ENCODE measurements at regions not wholly inside any gene's neighbourhood (a gene's known extent, or its start where the extent isn't known, plus 50 kb on each side); places are given as distances from the start of the nearest gene placed in this dataset.

DNA sequence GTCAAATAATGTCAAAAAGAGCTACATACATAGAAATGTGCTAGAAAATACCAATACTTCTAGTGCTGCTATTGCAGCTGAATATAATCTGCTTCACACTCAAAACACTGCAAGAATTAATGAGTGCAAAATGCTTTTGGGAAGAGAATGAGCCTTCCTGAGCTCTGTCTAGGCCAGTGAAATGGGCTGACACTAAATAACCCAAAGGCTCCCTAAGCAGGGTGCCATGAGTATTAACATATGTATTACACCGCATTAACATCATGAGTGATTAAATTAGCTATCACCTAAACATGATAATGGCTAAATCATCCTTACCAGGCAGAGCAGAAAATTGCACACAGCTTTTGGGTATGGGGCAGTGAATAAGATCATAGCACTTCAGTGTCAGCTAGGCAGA, 806.3 kb upstream of the NECTIN3 start:
- TF ChIP-seq, protein P1, sequence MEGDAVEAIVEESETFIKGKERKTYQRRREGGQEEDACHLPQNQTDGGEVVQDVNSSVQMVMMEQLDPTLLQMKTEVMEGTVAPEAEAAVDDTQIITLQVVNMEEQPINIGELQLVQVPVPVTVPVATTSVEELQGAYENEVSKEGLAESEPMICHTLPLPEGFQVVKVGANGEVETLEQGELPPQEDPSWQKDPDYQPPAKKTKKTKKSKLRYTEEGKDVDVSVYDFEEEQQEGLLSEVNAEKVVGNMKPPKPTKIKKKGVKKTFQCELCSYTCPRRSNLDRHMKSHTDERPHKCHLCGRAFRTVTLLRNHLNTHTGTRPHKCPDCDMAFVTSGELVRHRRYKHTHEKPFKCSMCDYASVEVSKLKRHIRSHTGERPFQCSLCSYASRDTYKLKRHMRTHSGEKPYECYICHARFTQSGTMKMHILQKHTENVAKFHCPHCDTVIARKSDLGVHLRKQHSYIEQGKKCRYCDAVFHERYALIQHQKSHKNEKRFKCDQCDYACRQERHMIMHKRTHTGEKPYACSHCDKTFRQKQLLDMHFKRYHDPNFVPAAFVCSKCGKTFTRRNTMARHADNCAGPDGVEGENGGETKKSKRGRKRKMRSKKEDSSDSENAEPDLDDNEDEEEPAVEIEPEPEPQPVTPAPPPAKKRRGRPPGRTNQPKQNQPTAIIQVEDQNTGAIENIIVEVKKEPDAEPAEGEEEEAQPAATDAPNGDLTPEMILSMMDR (IDR thresholded peaks at IDR 0.05; ENCODE audit: insufficient read depth, low read length, severe bottlenecking): no peak

DNA sequence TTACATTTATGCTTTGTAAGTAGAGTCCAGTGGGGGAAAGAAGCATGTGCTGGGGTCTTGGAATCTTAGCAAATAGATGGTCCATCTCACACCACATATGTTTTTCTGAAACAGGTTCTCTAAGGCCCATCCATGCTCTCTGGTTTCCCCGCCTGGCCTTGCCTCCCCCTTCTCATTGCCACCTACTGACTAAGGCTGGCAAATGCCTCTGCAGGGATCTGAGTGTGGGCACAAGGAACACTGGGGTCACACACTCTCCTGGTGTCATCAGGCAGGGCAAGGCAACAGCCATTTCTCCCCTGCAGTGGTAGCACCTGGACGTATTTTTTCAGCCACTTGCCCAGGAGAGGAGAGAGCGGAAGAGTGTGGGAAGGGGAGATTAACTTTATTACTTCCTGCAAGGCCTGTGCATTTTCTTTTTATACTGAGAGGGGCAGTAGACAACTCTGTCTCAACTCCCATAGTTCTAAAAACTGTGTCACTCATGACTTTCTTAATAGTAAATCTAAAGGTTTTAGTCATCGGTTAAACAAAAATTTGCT, 804.2 kb upstream of the NECTIN3 start:
- TF ChIP-seq, protein P1 (IDR thresholded peaks at IDR 0.05; ENCODE audit: insufficient read depth, low read length, severe bottlenecking): no peak
- Histone ChIP-seq H3K36me3 (ENCODE audit: control insufficient read depth, insufficient read depth, low read length) (no peaks in the 10 kb centered on the region), H3K4me3 (ENCODE audit: low read depth, low read length) (no peak overlapping the region), H3K27me3 (ENCODE audit: control insufficient read depth, insufficient read depth, low read length) (no peaks in the 10 kb centered on the region)
- no peak for DNase-seq (ENCODE audit: low read depth)
- no peak for FAIRE-seq

More for the DNA sequence above, 806.3 kb upstream of the NECTIN3 start:
- H3K4me3 ChIP-seq (ENCODE audit: low read depth, low read length): no peak overlapping the region
- FAIRE-seq (no peak), DNase-seq (ENCODE audit: low read depth) (no peak)
- no peaks in the 10 kb centered on the region for H3K27me3 ChIP-seq (ENCODE audit: control insufficient read depth, insufficient read depth, low read length)
- no peaks in the 10 kb centered on the region for H3K36me3 ChIP-seq (ENCODE audit: control insufficient read depth, insufficient read depth, low read length)

DNA sequence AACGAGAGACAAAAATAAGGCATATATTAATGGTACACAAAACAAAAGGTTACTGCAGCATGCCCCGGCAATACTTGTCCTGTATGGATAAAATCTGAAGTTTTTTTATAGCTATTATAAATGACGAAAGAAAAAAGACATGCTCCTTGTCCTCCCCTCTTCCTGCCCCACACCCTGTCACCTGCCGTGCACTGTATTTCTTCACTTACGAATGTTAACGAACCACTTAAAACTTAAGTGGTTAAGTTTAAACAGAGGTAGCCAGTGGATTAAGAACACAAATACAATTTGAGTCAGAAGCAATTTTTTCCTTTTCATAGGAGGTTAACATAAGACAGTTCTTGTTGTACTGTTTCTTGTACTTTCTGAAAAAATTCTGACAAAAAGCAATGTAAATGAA, 799.1 kb upstream of the NECTIN3 start:
- DNase-seq (ENCODE audit: low read depth): no peak
- no peak for FAIRE-seq
- no peaks in the 10 kb centered on the region for H3K27me3 ChIP-seq (ENCODE audit: control insufficient read depth, insufficient read depth, low read length)
- TF ChIP-seq, protein P1 (IDR thresholded peaks at IDR 0.05; ENCODE audit: insufficient read depth, low read length, severe bottlenecking): no peak
- H3K4me3 ChIP-seq (ENCODE audit: low read depth, low read length): no peak overlapping the region
- H3K36me3 ChIP-seq (ENCODE audit: control insufficient read depth, insufficient read depth, low read length): no peaks in the 10 kb centered on the region

DNA sequence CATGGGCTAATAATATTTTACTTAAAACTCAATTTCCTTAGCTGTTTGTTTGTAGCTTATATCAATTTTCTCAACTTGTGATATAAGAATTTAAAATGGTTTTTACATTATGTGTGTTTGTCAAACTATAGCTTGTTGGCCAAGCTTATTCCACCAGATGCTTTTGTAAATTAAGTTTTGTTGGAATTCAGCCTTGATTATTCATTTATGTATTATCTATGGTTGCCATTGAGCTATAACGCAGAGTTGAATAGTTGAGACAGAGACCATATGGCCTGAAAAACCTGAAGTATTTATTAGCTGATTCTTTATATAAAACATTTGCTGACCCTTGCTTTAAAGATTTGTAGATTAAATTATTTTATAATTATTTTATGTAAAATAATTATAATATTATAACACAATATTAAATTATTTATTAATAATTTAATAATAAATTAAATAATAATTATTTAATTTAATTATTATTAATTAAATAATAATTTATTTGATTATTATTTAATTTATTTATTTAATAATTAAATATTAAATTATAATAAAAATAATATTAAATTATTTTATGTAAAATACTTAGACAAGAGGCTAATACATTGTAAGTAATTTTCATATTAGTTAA, 779.6 kb upstream of the NECTIN3 start:
- no peak for DNase-seq (ENCODE audit: low read depth)
- FAIRE-seq: no peak
- no peaks in the 10 kb centered on the region for H3K36me3 ChIP-seq (ENCODE audit: control insufficient read depth, insufficient read depth, low read length)
- H3K4me3 ChIP-seq (ENCODE audit: low read depth, low read length): no peak overlapping the region
- TF ChIP-seq, protein P1 (IDR thresholded peaks at IDR 0.05; ENCODE audit: insufficient read depth, low read length, severe bottlenecking): no peak
- no peaks in the 10 kb centered on the region for H3K27me3 ChIP-seq (ENCODE audit: control insufficient read depth, insufficient read depth, low read length)

DNA sequence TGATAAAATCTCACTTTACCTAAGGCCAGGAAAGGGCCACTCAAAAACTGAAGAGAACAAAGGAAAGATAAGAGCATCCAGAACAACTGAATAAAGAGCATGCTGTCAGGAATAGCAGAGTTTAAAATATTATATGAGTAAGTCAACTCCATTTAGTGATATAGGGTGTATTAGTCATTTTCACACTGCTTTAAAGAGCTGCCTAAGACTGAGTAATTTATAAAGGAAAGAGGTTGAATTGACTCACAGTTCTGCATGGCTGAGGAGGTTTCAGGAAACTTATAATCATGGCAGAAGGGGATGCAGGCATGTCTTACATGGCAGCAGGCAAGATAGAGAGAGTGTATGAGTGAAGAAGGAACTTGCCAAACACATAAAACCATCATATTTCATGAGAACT, 778.0 kb upstream of the NECTIN3 start:
- Histone ChIP-seq H3K36me3 (ENCODE audit: control insufficient read depth, insufficient read depth, low read length) (no peaks in the 10 kb centered on the region), H3K4me3 (ENCODE audit: low read depth, low read length) (no peak overlapping the region), H3K27me3 (ENCODE audit: control insufficient read depth, insufficient read depth, low read length) (no peaks in the 10 kb centered on the region)
- peak; percentile 47 for DNase-seq (ENCODE audit: low read depth)
- TF ChIP-seq, protein P1 (IDR thresholded peaks at IDR 0.05; ENCODE audit: insufficient read depth, low read length, severe bottlenecking): no peak
- FAIRE-seq: no peak

DNA sequence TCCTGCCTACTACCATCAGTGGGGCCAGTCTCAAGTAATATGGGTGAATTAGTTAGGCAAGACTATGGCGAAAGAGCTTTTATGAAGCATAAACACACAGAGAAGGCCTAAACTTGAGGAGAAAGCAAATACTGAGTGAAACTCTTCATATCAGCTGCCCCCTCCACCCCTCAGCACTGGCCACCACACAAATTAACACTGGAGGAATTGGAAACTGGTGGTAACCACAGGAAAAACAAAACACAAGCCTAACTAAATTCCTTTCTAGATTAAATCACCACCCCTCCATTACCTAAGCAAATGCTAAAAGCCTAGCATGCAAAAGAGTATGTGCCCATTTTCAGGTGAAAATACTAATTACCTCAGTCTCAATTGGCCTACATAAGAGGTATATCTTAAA, 774.7 kb upstream of the NECTIN3 start:
- TF ChIP-seq, protein P1 (IDR thresholded peaks at IDR 0.05; ENCODE audit: insufficient read depth, low read length, severe bottlenecking): no peak
- no peaks in the 10 kb centered on the region for H3K36me3 ChIP-seq (ENCODE audit: control insufficient read depth, insufficient read depth, low read length)
- no peaks in the 10 kb centered on the region for H3K27me3 ChIP-seq (ENCODE audit: control insufficient read depth, insufficient read depth, low read length)
- FAIRE-seq: no peak
- DNase-seq (ENCODE audit: low read depth): no peak
- H3K4me3 ChIP-seq (ENCODE audit: low read depth, low read length): no peak overlapping the region

Measured in bronchial epithelial cell (primary cell).